NT2/D1 (cell line): ENCODE measurements at regions not wholly inside any gene's neighbourhood (a gene's known extent, or its start where the extent isn't known, plus 50 kb on each side); places are given as distances from the start of the nearest gene placed in this dataset.

Experiments
- SUZ12 ChIP-seq: IDR thresholded peaks from 2 replicates; pipeline ENCODE4 v1.6.1; 2011; ENCODE audit not compliant: insufficient read length, insufficient read depth; ENCODE audit errors: extremely low read depth
- YY1 ChIP-seq: IDR thresholded peaks from 2 replicates; pipeline ENCODE4 v1.6.1; 2011; ENCODE audit not compliant: insufficient read length, insufficient read depth
- ZNF274 ChIP-seq: IDR thresholded peaks from 2 replicates; pipeline ENCODE4 v1.6.1; 2011; ENCODE audit warnings: mild to moderate bottlenecking, low read depth, low read length

GRCh38 chr5:155665361-155665760 is 651.8 kb downstream of the KIF4B start:
- TF ChIP-seq SUZ12 (no peak), YY1 (no peak), ZNF274 (no peak)
